Activated CD8-positive, alpha-beta memory T cell treated with anti-CD3 and anti-CD28 coated beads for 24 hours (primary cell): ENCODE measurements at regions not wholly inside any gene's neighbourhood (a gene's known extent, or its start where the extent isn't known, plus 50 kb on each side); places are given as distances from the start of the nearest gene placed in this dataset.
"Not testable (repeated sequence)": the region's sequence is repeated elsewhere in the genome, so short reads cannot be mapped to it uniquely, and the experiment has no call there.

ENCODE experiments used
- DNase-seq: peaks from one replicate; pipeline ENCODE4 v3.0.0-alpha.2; 2020

DNA sequence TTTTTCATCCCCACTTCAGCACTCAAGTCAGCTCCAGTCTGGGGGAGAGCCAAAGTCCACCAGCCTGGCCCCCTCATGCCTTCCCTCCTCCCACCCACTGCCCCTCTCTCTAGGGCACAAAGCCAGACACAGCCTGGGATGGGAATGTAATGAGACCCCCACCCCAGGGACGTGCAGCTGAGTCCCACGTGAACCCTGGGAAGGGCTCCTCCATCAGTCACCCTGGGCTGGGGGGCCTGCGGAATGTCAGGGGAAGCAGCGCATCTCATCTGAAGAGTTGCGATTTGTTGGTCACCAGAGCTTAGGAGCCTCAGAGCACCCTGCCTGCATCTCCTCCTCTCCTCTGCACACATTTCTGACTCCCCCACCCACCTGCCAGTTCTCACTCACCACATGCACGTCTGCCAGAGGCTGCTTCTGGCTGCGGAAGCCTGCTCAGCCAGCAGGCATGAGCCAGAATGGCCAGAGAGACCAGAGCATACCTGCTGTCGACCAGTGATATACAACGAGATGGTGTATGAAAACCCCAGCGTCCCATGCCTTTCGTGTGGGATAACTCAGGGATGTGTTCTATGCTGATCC is 167.1 kb upstream of the TOP1 start:
- no peak for DNase-seq

DNA sequence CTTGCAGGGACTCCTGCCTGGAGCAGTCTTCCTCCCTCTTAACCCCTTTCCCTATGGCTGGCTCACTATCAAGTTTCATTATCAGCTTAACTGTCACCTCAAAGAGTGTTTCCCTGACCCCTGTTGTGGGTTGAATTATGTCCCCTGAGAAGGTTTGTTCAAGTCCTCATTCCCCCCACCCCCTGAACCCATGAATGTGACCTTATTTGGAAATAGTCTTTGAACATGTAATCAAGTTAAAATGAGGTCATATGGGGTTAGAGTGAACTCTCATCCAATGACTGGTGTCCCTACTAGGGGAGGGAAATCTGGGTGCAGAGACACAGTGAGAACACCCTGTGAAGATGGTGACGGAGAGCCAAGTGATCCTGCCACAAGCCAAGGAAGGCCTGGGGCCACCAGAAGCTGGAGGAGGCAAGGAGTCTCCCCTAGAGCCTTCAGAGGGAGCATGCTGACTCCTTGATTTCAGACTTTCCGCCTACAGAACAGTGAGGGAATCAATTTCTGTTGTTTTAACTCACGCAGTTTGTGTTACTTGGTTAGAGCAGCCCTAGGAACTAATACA is 165.2 kb upstream of the TOP1 start:
- no peak for DNase-seq

DNA sequence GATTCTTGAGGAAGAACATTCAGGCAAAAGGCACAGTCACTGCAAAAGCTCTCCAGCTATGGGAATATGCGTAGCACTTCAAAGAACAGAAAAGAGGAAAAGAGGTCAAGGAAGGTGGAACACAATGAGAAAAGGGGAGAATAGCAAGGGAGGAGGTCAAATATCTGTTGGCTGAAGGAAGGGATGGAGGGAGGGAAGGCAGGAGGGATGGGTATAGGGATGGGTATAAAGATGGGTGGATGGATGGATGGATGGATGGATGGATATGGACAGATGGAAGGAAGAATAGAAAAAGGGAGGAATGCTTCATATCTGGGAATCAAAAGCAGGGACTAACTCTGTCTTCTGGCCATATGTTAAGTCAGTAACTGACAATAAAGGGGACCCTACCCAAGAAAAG is 164.2 kb upstream of the TOP1 start:
- DNase-seq = no peak

DNA sequence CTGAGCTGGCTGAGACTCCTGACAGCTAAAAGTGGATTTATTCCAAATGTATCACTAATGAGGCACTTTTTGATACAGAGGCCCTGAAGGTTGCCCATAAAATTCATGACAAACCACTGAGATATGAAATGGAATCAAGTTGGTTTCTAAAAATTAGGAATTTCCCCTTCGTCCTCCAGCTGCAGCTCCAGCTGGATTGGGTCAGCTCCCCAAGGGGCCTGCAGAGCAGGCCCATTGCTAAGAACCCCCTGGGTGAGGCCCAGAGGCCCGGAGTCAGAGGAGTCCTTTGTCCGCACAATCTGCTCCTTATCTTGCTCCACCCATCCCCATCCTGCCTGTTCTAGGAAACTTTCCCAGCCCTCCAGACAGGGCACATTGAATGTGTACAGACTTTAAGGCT is 163.5 kb upstream of the TOP1 start:
- DNase-seq = no peak

DNA sequence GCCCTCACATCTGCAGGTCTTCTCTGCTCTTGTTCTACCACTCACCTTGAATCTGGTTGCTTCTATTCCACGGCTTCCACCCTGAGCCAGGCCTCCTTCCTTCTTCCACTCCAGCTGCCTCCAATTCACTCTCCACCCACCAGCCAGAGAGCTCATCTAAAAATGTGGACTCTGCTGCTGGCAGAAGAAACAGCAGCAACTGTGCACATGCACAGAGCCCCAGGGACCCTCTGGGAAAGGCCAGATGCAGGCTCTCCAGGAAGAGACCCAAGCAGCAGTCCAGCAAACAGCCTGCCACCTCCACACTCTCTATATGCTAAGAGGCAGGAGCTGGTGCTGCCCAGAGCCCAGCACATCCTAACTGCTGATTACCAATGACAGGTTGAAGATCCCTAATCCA is 162.6 kb upstream of the TOP1 start:
- DNase-seq = no peak

DNA sequence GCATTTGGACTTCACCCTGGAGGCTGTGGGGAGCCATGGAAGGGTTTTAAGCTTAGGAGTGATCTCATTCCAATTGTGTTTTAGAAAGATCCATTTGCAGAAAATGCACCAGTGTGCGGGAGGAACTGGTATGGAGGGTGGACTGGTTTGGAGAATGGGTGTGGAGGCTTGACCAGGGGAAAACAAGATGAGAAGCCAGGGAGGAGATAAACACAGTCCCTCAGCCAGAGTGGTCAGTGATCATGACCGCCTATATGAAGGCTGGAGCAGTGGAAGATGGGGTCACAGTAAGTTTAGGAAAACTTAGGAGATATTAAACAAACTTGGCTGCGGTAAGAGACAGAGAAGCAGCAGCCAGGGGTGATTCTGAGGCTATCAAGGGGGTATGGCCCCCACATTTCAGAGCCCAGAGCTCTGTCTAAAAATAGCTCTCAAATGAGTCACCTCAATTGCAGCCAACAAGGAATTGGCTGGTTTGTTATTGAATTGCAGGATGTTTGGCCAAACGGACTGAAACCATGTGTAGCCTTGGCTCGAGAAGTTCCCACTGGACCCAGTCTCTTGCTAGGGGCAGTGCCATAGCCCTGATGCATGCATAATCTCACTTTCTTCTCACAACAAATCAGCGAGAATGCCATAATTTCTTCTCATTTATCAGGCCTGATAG is 159.9 kb upstream of the TOP1 start:
- no peak for DNase-seq

DNA sequence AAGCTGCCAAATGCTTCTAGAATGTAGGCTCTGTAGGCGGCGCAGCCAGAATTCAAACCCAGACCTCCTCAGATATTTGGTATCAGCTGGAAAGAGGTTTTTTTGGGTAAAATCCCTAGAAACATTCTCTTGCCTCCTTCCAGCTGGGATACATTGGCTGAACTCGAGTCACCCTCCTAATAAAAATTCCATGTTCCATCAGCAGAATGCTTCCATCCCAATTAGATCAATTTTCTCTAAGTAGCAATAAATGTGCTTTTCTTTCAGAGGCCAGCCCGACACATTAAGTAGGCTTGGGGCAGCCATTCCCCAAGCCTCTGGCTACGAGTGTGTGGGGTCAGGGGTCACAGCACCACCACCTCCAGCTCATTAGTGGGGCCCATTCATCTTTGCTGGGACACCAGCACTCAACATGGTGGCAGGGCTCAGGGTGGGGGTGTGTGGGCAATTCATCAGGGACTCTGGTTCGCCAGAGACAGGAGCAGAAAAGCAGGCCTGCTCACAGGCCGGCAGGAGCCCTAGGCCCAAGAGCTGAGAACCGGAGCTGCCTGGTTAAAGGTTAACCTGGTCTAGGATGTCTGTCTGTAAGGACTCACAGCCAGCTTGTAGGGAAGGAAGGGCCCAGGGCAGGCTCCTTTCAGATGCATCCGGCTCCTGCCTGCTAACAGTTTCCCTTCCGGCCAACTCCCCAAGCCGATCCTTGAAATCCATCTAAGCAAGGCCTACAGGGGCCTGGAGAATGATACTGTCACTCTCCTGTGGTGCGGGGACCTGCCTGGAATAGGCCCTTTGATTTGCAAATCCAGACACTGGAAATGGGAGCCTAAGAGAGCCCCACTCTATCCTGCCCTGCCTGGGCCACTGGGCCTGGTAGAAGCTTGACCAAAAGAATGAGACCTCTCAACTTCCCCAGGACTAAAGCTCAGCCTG is 159.1 kb upstream of the TOP1 start:
- no peak for DNase-seq

DNA sequence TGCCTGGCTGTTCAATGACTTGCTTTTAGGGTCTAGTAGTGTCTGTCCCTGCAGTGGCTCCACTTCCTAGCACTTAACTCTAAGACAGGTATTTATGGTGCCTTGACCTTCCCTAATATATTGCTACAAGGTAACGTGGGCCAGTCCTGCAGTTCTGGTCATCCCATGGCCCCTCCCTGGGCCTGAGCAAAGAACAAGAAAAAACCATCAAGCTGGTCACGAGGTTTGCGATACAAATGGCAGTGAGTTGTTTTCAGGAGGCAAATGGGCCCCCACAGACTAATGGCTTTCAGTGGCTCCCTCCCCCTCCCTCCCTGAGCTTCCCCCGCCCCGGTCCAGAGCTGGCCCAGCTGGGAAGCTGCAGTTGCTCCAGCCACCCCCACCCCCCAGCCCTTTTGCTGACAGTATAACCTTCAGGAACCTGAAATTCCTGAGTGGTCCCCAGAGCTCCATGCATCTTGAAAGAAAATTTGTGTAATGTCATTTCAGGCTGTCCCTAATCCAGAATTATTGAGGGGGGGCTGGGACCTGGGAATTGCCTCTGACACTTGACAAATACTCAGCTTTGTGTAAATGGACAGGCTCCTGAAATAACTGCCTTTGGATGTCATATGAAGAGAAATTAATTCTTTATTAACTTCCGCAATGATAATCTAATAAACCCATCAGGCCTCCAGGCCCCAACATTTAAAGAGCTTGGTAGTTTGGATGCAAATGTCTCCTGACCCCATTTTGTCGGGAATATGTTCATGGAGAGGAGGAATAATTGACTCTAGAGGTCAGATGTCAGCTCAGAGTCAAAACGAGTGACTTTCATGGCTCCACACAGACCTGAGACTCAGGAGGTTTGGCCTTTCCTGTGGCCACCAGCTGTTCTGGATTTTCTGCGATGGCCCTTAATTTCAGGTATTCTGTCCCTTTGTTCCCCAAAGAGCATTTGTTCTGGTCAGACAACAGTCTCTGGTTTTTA is 153.2 kb upstream of the TOP1 start:
- no peak for DNase-seq

DNA sequence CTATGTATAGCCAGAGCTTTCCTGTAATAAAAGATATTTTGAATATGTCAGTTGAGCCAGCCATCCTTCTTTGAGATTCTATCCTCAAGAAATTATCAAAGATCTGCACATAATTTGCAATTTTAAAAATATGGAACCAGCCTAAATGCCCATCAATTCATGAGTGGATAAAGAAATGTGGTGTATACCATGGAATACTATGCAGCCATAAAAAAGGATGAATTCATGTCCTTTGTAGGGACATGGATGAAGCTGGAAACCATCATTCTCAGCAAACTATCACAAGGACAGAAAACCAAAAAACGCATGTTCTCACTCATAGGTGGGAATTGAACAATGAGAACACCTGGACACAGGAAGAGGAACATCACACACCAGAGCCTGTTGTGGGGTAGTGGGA is 150.5 kb upstream of the TOP1 start:
- not testable (repeated sequence) for DNase-seq

DNA sequence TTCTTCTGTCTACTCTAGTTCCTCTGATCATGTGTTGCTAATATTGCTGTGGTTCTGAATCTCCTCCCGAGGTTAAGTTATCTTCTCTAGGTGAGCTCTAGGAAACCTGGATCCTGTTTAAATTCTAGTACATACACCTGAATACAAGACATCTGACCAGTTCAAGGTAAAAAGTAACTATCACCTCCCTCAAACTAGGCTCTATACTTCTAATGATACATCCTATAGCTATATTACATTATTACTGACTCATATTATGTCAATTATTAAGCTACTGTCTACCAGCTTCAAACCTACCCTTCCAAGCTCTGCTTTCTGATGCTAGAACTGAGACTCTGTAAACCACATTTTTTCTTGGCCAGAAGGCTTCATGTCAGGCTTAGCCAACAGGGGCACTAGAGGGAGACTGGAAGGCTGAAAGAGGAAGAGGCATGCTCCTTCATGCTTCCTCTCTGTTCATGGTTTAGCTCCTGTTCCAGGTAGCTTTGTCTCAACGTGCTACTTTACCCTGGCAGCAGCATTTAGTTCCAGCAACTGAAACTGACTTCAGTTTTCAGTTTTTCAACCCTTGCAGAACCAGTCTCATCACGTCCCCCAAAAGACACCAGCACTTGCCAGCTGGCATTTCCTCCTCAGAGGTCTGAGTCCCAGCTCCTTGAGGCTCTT is 148.4 kb upstream of the TOP1 start:
- no peak for DNase-seq

DNA sequence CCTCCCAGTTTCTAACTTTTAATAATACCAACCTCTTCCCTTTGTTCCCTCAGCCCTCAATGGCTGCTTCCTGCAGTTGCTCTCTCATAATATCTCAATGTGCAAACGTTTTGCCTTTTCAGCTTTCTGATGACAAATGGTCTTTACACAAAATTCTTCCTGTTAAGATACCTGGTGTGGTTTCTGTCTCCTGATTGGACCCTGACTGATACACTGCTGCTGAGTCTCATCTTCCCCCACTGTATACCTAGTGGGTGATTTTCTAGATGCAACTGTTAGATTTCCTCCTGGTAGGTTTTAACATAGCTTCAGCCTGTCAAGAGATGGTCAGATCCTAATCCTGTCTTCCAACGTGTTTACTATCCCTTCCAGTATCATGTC is 147.9 kb upstream of the TOP1 start:
- DNase-seq = no peak

DNA sequence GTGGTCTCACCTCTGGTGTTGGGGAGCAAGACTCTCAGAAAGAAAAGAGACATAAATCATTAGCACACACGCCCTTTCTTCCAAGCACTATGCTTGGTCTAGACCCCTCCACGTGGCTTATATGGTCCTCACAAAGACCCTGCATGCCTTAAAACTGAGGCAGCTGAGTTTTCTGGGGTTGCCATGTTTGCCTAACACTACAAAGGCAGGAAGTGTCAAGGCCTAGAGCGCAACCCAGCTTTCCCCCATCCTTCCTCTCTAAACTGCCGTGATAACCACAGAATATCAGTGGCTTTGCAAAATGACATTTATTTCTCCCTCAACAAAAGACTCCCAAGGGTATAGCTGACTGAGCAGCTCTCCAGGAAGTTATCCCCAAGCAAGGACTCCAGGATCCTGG is 146.5 kb upstream of the TOP1 start:
- no peak for DNase-seq

DNA sequence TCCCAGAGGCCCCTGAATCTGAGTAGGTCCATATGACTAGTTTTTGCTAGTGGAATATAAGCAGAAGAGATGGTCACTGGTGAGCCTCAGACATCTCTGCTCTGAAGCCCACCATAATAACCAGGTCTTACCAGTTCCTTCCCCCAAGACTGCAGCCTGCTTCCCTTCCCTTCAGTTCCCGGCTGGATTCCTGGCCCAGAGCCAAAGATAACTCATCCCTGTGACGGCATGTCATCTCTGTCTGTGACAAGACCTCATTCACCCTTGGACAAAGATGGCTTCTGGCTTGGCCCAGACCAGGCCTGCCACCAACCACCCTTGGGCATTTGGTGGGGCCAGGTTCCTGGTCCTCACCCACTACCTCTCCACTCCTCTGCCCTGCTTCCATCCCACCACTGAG is 145.5 kb upstream of the TOP1 start:
- no peak for DNase-seq

DNA sequence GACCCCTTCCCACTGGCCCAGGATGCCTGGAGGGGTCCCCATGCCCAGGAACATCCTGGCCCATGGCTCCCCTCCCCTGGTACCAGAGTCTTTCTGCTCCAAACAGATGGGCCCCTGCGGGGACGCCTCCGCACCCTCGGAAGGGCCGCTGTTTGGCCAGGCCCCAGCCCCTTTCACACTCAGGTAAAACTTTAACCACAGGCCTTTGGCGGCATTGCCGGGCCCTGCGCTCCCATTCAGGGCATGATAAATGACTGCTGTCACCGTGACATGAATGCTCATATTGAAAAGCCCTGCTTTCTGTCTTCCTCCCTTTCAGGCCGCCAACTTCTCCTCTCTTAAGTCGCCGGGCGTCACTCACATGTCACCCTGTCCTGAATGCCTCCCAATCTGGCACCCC is 141.5 kb upstream of the TOP1 start:
- no peak for DNase-seq

DNA sequence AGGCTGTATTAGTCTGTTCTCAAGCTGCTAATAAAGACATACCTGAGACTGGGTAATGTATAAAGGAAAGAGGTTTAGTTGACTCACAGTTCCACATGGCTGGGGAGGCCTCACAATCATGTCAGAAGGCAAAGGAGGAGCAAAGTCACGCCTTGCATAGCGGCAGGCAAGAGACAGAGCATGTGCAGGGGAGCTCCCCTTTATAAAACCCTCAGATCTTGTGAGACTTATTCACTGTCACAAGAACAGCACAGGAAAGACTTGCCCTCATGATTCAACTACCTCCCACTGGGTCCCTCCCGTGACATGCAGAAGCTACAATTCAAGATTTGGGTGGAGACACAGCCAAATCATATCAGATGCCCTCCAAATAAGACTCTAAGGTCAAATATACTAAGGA is 139.4 kb upstream of the TOP1 start:
- not testable (repeated sequence) for DNase-seq

DNA sequence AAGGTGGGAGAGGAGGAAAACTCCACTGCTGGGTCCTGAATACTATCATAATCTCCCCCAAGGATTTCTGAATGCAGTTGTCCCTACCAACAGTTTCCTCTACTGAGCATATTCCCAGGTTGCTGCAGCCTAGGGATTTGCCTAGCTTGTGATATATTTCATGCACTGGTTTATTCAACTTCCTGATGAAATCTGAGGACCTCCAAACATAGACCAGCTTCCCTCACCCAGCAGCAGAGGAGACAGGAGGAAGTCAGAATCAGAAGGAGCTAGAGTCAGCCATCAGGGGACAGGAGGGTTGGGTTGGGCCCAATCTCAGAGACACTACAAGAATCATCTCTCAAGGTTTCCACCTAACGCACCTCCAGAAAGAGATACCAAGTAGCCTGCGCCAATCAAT is 138.4 kb upstream of the TOP1 start:
- DNase-seq = no peak

DNA sequence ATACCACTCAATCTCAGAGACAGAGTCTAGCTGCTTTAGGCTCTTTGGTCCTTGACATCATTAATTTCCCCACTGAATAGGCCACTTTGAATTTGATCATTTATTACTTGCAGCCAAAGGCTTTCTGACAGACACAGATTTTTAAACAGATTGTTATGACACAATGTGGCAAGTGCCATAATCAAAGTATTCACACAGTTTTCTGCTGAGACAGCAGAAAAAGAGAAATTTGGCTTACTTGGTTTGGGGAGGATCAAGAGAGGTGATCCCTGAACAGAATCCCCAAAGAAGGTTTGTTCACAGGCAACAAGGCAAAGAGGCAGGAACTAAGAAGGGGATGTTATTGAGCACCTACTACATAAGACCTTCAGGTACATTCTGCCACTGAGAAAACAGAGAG is 138.0 kb upstream of the TOP1 start:
- no peak for DNase-seq

DNA sequence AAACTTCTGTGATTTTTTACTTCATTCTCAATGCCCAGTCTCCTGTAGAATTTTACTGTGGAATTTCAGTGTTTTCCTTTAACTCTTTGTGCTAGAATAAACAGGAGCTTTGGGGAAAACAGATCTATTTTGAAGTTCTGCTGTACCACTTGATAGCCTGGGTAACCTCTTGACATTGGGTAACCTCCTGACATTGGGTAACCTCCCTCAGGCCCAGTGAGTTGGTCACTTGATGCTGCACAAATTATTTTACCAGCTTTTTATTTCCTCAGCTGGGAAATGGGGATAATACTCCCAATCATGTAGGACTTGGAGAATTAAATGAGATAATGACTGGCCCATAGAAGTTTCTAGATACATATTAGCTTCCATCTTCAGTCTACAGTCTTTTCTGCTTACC is 137.3 kb upstream of the TOP1 start:
- DNase-seq = no peak

DNA sequence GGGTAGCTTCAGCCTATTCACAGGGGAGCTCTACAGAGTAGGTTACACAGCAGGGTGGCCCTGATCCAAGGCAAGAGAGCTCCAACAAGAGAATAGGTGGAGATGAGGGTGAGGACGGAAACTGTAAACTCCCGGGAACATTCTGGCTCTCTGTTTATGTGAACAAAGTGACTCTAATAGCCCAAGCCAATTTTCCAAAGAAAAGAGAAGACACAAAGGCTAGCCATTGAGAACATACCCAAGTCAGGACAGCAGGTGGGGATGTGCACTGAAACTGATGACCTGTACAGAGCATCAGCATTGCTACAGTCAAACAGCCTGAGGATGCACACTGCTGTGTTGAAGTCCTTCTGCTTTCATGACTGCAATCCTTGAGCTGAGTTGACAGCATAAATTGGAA is 136.0 kb upstream of the TOP1 start:
- DNase-seq = no peak

DNA sequence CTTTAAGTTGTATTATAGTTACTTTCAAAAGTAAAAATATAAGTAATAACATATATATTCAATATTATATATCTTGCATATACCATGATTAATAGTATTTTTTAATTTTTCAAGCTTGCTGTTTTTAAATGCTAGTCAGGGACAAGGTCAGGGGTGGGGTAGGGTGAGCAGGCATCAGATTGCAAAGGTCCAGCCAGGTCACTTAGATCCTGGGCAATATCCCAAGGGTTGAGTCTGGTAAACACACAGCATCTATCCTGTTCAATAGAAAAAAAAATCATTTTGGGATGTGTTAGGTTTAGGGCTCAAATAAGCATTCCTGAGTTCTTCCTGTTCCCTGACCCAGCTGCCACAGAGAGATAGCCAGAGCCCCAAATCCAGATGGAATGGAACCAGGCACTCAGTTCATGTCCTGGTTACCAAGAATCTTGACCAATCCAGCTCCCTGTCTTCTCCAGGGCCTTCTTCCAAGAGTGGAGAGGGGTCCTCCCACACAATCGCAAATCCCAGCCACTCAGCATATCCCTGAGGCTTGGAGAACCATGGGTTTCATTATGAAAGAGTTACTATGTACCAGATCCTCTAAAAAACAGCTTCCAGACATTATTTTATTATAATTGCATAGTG is 134.9 kb upstream of the TOP1 start:
- DNase-seq = no peak

DNA sequence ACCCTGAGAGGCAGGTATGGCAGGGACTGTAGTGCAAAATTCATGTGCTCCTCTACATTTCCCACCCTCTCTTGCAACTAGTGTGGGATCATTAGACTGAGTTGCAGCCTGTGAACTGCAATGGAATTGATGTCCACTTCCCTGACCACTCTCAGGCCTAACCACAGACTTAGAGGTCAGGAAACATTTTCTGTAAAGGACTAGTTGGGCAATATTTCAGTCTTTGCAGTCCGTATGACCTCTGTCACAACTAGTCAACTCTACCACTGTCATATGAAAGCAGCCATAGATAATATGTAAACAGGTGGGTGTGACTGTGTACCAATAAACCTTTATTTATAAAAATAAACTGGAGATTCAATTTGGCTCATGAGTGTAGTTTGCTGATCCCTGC is 134.4 kb upstream of the TOP1 start:
- no peak for DNase-seq

DNA sequence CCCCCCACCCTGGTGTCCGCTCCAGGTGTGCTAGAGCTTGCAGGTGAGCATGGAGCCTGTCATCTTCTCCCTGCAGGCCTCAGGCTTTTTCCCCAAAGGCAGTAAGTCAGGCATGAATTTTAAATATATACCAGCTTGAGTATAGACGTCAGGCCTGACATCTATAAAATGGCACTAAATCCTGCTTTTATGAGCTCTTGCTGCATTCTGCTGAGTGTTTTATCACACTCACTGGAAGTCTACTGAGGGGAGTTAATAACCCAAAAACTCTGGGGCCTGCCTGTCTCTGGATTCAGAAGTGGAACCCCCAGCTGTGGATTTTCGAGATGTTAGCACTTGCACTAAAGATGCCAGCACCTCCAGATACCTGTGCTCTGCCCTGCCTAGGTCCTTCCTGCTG is 133.4 kb upstream of the TOP1 start:
- no peak for DNase-seq
